ENCODE measurements at regions not wholly inside any gene's neighbourhood (a gene's known extent, or its start where the extent isn't known, plus 50 kb on each side); places are given as distances from the start of the nearest gene placed in this dataset.

DNA sequence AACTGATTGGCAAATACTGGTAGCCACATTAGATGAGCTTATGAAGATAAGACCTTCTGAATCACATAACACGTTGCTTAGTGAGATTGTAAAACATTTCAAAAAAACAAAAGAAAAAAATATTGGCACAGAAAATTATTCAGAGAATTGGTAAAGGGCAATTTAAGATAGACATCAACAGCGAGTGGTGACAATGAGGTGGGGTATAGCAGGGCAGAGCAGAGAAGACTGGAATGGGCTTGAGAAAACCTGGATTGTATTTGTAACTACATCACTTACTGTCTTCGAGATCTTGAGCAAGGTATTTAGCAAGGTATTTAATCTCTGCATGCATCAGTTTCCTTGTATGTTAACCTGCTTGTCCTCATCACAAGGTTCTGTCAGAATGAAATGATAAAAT, 313.0 kb upstream of the MEIS1 start:
- TF ChIP-seq, protein P1, sequence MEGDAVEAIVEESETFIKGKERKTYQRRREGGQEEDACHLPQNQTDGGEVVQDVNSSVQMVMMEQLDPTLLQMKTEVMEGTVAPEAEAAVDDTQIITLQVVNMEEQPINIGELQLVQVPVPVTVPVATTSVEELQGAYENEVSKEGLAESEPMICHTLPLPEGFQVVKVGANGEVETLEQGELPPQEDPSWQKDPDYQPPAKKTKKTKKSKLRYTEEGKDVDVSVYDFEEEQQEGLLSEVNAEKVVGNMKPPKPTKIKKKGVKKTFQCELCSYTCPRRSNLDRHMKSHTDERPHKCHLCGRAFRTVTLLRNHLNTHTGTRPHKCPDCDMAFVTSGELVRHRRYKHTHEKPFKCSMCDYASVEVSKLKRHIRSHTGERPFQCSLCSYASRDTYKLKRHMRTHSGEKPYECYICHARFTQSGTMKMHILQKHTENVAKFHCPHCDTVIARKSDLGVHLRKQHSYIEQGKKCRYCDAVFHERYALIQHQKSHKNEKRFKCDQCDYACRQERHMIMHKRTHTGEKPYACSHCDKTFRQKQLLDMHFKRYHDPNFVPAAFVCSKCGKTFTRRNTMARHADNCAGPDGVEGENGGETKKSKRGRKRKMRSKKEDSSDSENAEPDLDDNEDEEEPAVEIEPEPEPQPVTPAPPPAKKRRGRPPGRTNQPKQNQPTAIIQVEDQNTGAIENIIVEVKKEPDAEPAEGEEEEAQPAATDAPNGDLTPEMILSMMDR (IDR thresholded peaks at IDR 0.05) = no peak
- TF ChIP-seq EP300 (IDR thresholded peaks at IDR 0.05; ENCODE audit: low read depth) (no peak), POLR2A (IDR thresholded peaks at IDR 0.05) (no peak)
